Vagina (tissue), 2 donors: ENCODE measurements at regions not wholly inside any gene's neighbourhood (a gene's known extent, or its start where the extent isn't known, plus 50 kb on each side); places are given as distances from the start of the nearest gene placed in this dataset.

Experiments used
- CTCF ChIP-seq, 3 experiments: fragments of 450-650 bp in 2 of 3; fragments of 200-600 bp in 1 of 3; sonication (generic) in 1 of 3; IDR thresholded peaks; one replicate each; pipeline ENCODE4 v1.5.1; 2017 to 2019; ENCODE audit warnings: antibody characterized with exemption in 3 of 3, mild to moderate bottlenecking in 2 of 3, moderate library complexity in 2 of 3
- POLR2A ChIP-seq, 2 donors: fragments of 450-650 bp; IDR thresholded peaks; one replicate each; pipeline ENCODE4 v1.6.1; 2017; ENCODE audit warnings: antibody characterized with exemption in 2 of 2, mild to moderate bottlenecking in 2 of 2, moderate library complexity in 2 of 2
- POLR2AphosphoS5 ChIP-seq, 2 donors: sonication (generic); formaldehyde crosslinking; IDR thresholded peaks; one replicate each; pipeline ENCODE4 v1.9.0; 2017; ENCODE audit warnings: antibody characterized with exemption in 2 of 2, mild to moderate bottlenecking in 2 of 2, low read depth in 1 of 2; ENCODE audit not compliant: insufficient read depth in 1 of 2

GRCh38 chr4:31959972-31960371 lies 1239.8 kb downstream of the PCDH7 start:
- TF ChIP-seq POLR2A (IDR thresholded peaks at IDR 0.05) (no peak), CTCF (IDR thresholded peaks at IDR 0.05) (no peak), POLR2AphosphoS5 (IDR thresholded peaks at IDR 0.05; ENCODE audit: insufficient read depth in 1 of 2, low read depth in 1 of 2) (no peak)
